ENCODE measurements at regions not wholly inside any gene's neighbourhood (a gene's known extent, or its start where the extent isn't known, plus 50 kb on each side); places are given as distances from the start of the nearest gene placed in this dataset.
"Not testable (repeated sequence)": the region's sequence is repeated elsewhere in the genome, so short reads cannot be mapped to it uniquely, and the experiment has no call there.

DNA sequence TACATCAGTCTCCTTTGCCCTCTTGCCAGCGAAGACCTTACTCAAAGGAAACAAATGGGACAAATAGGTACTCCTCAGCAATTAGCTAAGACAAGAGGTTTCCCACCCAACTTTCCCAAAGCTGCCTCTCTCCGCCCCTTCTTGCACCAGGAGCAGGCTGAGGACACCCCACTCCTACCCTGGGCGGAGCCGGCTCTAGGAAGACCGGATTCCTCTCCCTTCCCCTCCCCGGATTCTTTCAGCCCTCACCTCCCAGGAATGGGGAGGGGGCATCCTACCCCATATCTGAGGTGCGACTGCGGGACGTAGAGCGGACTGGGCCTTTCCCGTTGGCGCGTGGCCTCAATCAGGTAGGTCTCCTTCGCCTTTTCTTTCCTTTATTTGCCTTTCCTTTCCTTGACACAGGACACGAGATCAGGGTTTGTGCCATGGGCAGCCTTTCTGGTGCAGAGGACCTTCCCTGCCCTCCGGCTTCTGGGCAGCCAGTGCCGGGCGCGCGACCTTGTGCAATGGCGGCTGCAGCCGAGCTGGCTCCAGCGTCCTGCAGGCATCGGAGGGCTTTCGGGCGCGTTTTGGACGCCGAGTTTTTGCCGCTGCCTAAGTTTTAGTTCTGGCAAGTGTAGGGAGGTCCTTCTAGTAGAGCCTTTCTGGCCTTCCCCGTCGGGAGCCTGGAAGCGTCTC, 279.9 kb downstream of the PLS3 start:
- H3K27me3 ChIP-seq; H3K27ac ChIP-seq; H3K36me3 ChIP-seq; intact Hi-C loops (cut with DNase I); H3K4me1 ChIP-seq; H3K9me3 ChIP-seq; DNase-seq; H3K4me3 ChIP-seq: not testable (repeated sequence)
- peak; percentile 65 for ATAC-seq

- intact Hi-C loops (cut with DNase I); H3K36me3 ChIP-seq; H3K27ac ChIP-seq; H3K9me3 ChIP-seq; H3K4me1 ChIP-seq; H3K4me3 ChIP-seq; H3K27me3 ChIP-seq; ATAC-seq: not testable (repeated sequence)
- DNase-seq = peak in 1 of 4 donors; percentile 6
Measured at GRCh38 chrX:115850986-115851385, 290.0 kb downstream of the PLS3 start.

GRCh38 chrX:115853260-115853659, 292.3 kb downstream of the PLS3 start:
- H3K9me3 ChIP-seq; H3K27me3 ChIP-seq; H3K4me1 ChIP-seq; ATAC-seq; H3K36me3 ChIP-seq; intact Hi-C loops (cut with DNase I): not testable (repeated sequence)
- peak in 1 of 4 donors; percentile 85 for DNase-seq
- H3K4me3 ChIP-seq = peak overlapping the region in 1 of 2 donors; percentile 31
- peak overlapping the region in 1 of 2 donors; percentile 70 for H3K27ac ChIP-seq

- ATAC-seq; intact Hi-C loops (cut with DNase I); H3K9me3 ChIP-seq: not testable (repeated sequence)
Measured at GRCh38 chrX:115881170-115881569, 289.4 kb upstream of the AGTR2 start.

GRCh38 chrX:115884121-115884520, 286.4 kb upstream of the AGTR2 start:
- H3K4me3 ChIP-seq; H3K27me3 ChIP-seq; H3K9me3 ChIP-seq; H3K27ac ChIP-seq; DNase-seq; H3K36me3 ChIP-seq; H3K4me1 ChIP-seq; intact Hi-C loops (cut with DNase I); ATAC-seq: not testable (repeated sequence)

More at GRCh38 chrX:115881170-115881569, 289.4 kb upstream of the AGTR2 start:
- not testable (repeated sequence) for H3K4me3 ChIP-seq, H3K27me3 ChIP-seq, DNase-seq, H3K27ac ChIP-seq, H3K4me1 ChIP-seq, H3K36me3 ChIP-seq

GRCh38 chrX:115888041-115888440, 282.5 kb upstream of the AGTR2 start:
- H3K27ac ChIP-seq = not testable (repeated sequence)

DNA sequence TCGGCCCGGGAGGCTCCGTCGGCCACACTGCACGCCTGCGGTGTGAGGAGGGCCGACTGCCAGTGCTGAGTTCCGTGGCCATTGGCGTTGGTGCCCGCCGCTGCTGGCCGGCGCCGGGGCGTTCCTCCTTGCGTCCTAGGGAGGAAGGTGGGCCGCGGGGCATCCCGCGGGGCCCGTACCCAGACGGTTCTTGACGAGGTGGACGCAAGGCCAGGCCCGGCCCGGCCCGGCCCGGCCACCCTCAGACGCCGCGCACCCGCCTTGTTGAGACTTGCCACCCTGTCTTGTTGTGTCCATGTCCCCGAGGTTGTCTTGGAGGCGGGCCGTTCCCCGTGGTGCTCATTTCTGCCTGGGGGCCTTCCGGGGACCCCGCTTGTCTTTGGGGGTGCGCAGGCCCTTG, 282.0 kb upstream of the AGTR2 start:
- H3K27ac ChIP-seq; intact Hi-C loops (cut with DNase I): not testable (repeated sequence)

More at GRCh38 chrX:115888041-115888440, 282.5 kb upstream of the AGTR2 start:
- ATAC-seq; H3K9me3 ChIP-seq; H3K27me3 ChIP-seq; H3K4me3 ChIP-seq; H3K4me1 ChIP-seq; intact Hi-C loops (cut with DNase I); H3K36me3 ChIP-seq: not testable (repeated sequence)
- DNase-seq = peak in 2 of 4 donors; percentile 20 to 28

GRCh38 chrX:115889121-115889890, 281.2 kb upstream of the AGTR2 start:
- peaks cover 0 to 1% of the 10 kb centered on the region in 2 donors for H3K9me3 ChIP-seq
- no peaks in the 10 kb centered on the region for H3K4me1 ChIP-seq
- no peaks in the 10 kb centered on the region for H3K36me3 ChIP-seq
- intact Hi-C loops (cut with DNase I) = no loop called here
- no peaks in the 10 kb centered on the region for H3K27me3 ChIP-seq
- no peak overlapping the region for H3K4me3 ChIP-seq
- no peak for TF ChIP-seq CTCF (IDR thresholded peaks at IDR 0.05)
- H3K27ac ChIP-seq = no peak overlapping the region
- DNase-seq = peak in 1 of 4 donors; percentile 19
- ATAC-seq = no peak

More for the DNA sequence above, 282.0 kb upstream of the AGTR2 start:
- not testable (repeated sequence) for H3K36me3 ChIP-seq, H3K4me3 ChIP-seq, H3K27me3 ChIP-seq, H3K4me1 ChIP-seq, DNase-seq, ATAC-seq, H3K9me3 ChIP-seq
